Fibroblast of lung (primary cell): ENCODE measurements at regions not wholly inside any gene's neighbourhood (a gene's known extent, or its start where the extent isn't known, plus 50 kb on each side); places are given as distances from the start of the nearest gene placed in this dataset.

Experiments
- DNase-seq, 2 donors: peaks; one replicate each; pipeline versions ENCODE4 v3.0.0 to v3.0.0-alpha.2; 2010; ENCODE audit warnings: low read depth in 2 of 2
- H2AFZ ChIP-seq: 2 replicates; pipeline ENCODE4 v1.5.1; 2012; ENCODE audit warnings: low read length, control low read depth, inconsistent platforms
- H3K27ac ChIP-seq: 2 replicates; pipeline ENCODE4 v1.5.1; 2011; ENCODE audit warnings: low read length, control low read depth; ENCODE audit not compliant: insufficient read depth
- H3K27me3 ChIP-seq: 2 replicates; pipeline ENCODE4 v1.5.1; 2011; ENCODE audit warnings: mild to moderate bottlenecking, low read length; ENCODE audit not compliant: control insufficient read depth, insufficient read depth
- H3K36me3 ChIP-seq: 2 replicates; pipeline ENCODE4 v1.5.1; 2011; ENCODE audit warnings: low read length; ENCODE audit not compliant: control insufficient read depth, insufficient read depth
- H3K4me1 ChIP-seq: 2 replicates; pipeline ENCODE4 v1.5.1; 2011; ENCODE audit warnings: low read length; ENCODE audit not compliant: control insufficient read depth, insufficient read depth; ENCODE audit errors: extremely low read depth
- H3K4me2 ChIP-seq: 2 replicates; pipeline ENCODE4 v1.5.1; 2011; ENCODE audit warnings: low read length, control low read depth; ENCODE audit not compliant: insufficient read depth; ENCODE audit errors: extremely low read depth
- H3K4me3 ChIP-seq, 4 experiments: fragments of 200-600 bp in 1 of 4; sonication (generic) in 1 of 4; replicated peaks in 1 of 4; 2 replicates each; pipeline ENCODE4 v1.5.1; 2011 to 2016; ENCODE audit warnings: low read length in 4 of 4, low read depth in 3 of 4, mild to moderate bottlenecking in 3 of 4, control low read depth in 2 of 4, inconsistent platforms in 1 of 4, mixed read lengths in 1 of 4; ENCODE audit not compliant: insufficient read depth in 1 of 4; ENCODE audit errors: control extremely low read depth in 1 of 4
- H3K79me2 ChIP-seq: 2 replicates; pipeline ENCODE4 v1.5.1; 2012; ENCODE audit warnings: mild to moderate bottlenecking, low read length, inconsistent platforms; ENCODE audit not compliant: control insufficient read depth, insufficient read depth
- H3K9ac ChIP-seq: 2 replicates; pipeline ENCODE4 v1.5.1; 2011; ENCODE audit warnings: mild to moderate bottlenecking, low read length, control low read depth; ENCODE audit not compliant: insufficient read depth
- H3K9me3 ChIP-seq: 2 replicates; pipeline ENCODE4 v1.5.1; 2012; ENCODE audit warnings: low read depth, low read length; ENCODE audit not compliant: control insufficient read depth, insufficient read depth
- H4K20me1 ChIP-seq: 2 replicates; pipeline ENCODE4 v1.5.1; 2011; ENCODE audit warnings: low read length; ENCODE audit not compliant: control insufficient read depth, insufficient read depth; ENCODE audit errors: extremely low read depth
- EZH2 ChIP-seq: IDR thresholded peaks from 2 replicates; pipeline ENCODE4 v1.5.1; 2012; ENCODE audit warnings: low read length, control low read depth, mild to moderate bottlenecking; ENCODE audit errors: missing control alignments
- TF ChIP-seq, protein P1 (sequence below), 2 donors: IDR thresholded peaks in 1 of 2; conservative IDR thresholded peaks in 1 of 2; 1 replicate in 1 of 2; 2 replicates in 1 of 2; pipeline ENCODE4 v1.5.1; 2011 to 2012; ENCODE audit warnings: low read length in 2 of 2, control low read depth in 1 of 2, inconsistent platforms in 1 of 2, low read depth in 1 of 2, mild to moderate bottlenecking in 1 of 2

DNA sequence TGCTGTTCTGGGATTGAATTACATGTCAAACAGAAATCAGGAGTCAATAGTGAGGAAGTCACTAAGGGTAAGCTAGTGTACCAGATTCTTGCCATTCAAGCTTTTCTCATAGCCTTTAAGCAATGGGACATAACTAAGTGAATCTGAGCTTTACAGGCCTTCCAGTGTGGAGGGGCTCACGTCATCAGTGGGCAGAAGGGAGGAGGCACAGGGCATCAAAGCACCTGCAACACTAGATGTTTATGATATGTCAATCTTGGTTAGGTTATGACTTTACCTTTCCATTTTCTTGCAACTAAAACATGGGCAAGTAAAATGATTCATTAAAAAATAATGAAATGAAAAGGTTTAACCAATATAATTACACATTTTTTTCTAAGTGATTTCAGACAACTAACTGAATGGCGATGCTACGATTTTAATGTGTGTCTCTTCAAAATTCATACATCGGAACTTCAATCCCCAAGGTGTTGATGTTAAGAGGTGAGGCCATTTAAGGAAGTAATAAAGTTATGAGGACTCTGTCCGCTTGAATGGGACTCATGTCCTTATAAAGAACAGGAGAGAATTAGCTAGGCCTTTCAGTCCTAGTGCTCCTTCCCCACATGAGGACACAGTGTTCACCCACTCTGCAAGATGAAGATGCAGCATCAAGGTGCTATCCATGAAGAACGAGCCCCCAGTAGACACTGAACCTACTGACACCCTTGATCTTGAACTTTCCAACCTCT lies 1169.2 kb upstream of the NXPH2 start:
- Histone ChIP-seq H3K27ac (no peak overlapping the region), H2AFZ (no peak overlapping the region), H3K79me2 (no peaks in the 10 kb centered on the region), H3K9me3 (no peaks in the 10 kb centered on the region), H3K4me2 (no peak overlapping the region), H4K20me1 (no peaks in the 10 kb centered on the region), H3K36me3 (no peaks in the 10 kb centered on the region), H3K9ac (no peak overlapping the region), H3K27me3 (no peaks in the 10 kb centered on the region), H3K4me1 (no peaks in the 10 kb centered on the region), H3K4me3 (no peak overlapping the region)
- no peak for DNase-seq
- no peak for TF ChIP-seq EZH2
- TF ChIP-seq, protein P1, sequence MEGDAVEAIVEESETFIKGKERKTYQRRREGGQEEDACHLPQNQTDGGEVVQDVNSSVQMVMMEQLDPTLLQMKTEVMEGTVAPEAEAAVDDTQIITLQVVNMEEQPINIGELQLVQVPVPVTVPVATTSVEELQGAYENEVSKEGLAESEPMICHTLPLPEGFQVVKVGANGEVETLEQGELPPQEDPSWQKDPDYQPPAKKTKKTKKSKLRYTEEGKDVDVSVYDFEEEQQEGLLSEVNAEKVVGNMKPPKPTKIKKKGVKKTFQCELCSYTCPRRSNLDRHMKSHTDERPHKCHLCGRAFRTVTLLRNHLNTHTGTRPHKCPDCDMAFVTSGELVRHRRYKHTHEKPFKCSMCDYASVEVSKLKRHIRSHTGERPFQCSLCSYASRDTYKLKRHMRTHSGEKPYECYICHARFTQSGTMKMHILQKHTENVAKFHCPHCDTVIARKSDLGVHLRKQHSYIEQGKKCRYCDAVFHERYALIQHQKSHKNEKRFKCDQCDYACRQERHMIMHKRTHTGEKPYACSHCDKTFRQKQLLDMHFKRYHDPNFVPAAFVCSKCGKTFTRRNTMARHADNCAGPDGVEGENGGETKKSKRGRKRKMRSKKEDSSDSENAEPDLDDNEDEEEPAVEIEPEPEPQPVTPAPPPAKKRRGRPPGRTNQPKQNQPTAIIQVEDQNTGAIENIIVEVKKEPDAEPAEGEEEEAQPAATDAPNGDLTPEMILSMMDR (conservative IDR thresholded peaks at IDR 0.05 in 1 of 2, IDR thresholded peaks at IDR 0.05 in 1 of 2; ENCODE audit: low read depth in 1 of 2, low read length in 2 of 2): no peak

DNA sequence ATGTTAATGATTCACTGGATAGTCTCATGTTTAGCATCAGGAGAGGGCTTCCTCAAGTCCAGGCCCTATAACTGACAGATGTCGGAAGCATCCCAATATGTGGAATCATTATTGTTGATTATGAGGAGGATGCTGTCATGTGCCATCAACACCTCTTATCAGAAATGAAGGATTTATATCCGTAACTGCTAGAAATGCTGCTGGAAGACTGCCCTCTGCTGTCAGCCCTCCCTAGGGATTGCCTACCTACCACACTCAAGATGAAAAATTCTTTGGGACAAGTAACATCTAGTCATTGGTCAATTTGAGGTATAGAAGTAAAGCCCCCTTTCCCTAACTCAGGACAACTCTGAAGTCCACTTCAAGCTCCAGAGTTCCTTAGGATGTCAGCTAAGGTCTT lies 1166.5 kb upstream of the NXPH2 start:
- H3K4me3 ChIP-seq: no peak overlapping the region
- DNase-seq: no peak
- TF ChIP-seq, protein P1 (conservative IDR thresholded peaks at IDR 0.05 in 1 of 2, IDR thresholded peaks at IDR 0.05 in 1 of 2; ENCODE audit: low read depth in 1 of 2, low read length in 2 of 2): no peak
- TF ChIP-seq EZH2: no peak
- no peak overlapping the region for H3K9ac ChIP-seq
- no peak overlapping the region for H3K4me2 ChIP-seq
- H3K4me1 ChIP-seq: no peaks in the 10 kb centered on the region
- no peak overlapping the region for H3K27ac ChIP-seq
- H3K36me3 ChIP-seq: no peaks in the 10 kb centered on the region
- no peaks in the 10 kb centered on the region for H3K27me3 ChIP-seq
- H4K20me1 ChIP-seq: no peaks in the 10 kb centered on the region
- no peaks in the 10 kb centered on the region for H3K9me3 ChIP-seq
- H2AFZ ChIP-seq: no peak overlapping the region
- H3K79me2 ChIP-seq: no peaks in the 10 kb centered on the region

- Histone ChIP-seq H3K9ac (no peak overlapping the region), H3K4me1 (no peaks in the 10 kb centered on the region), H3K4me2 (no peak overlapping the region), H3K27ac (no peak overlapping the region), H3K79me2 (no peaks in the 10 kb centered on the region), H4K20me1 (no peaks in the 10 kb centered on the region), H3K27me3 (no peaks in the 10 kb centered on the region), H3K4me3 (no peak overlapping the region), H3K36me3 (no peaks in the 10 kb centered on the region), H2AFZ (no peak overlapping the region), H3K9me3 (no peaks in the 10 kb centered on the region)
- no peak for TF ChIP-seq EZH2
- TF ChIP-seq, protein P1 (conservative IDR thresholded peaks at IDR 0.05 in 1 of 2, IDR thresholded peaks at IDR 0.05 in 1 of 2; ENCODE audit: low read depth in 1 of 2, low read length in 2 of 2): no peak
- DNase-seq: no peak
Observed at GRCh38 chr2:139940686-139941085, 1160.5 kb upstream of the NXPH2 start.
